ENCODE measurements at regions not wholly inside any gene's neighbourhood (a gene's known extent, or its start where the extent isn't known, plus 50 kb on each side); places are given as distances from the start of the nearest gene placed in this dataset.

GRCh38 chr10:2460812-2461211 is 606.5 kb upstream of the PFKP start:
- ATAC-seq (no peak), DNase-seq (no peak)
- no peak overlapping the region for H3K4me3 ChIP-seq
- no peaks in the 10 kb centered on the region for H3K4me1 ChIP-seq
- no peaks in the 10 kb centered on the region for H3K27me3 ChIP-seq
- no peak overlapping the region for H3K27ac ChIP-seq
- no peak for TF ChIP-seq CTCF (IDR thresholded peaks at IDR 0.05)
- no peaks in the 10 kb centered on the region for H3K36me3 ChIP-seq
- intact Hi-C loops (cut with DNase I) = no loop called here
- H3K9me3 ChIP-seq = peaks cover 0 to 43% (median 16%) of the 10 kb centered on the region in 11 donors
- 69 to 71% methylated on average over 1 of the region's 1 CpG for WGBS, 2 donors

- WGBS, 2 donors = 75 to 79% methylated on average over 2 of the region's 2 CpGs
- no peaks in the 10 kb centered on the region for H3K36me3 ChIP-seq
- no peak for TF ChIP-seq CTCF (IDR thresholded peaks at IDR 0.05)
- no peak overlapping the region for H3K4me3 ChIP-seq
- H3K4me1 ChIP-seq = no peaks in the 10 kb centered on the region
- no peak overlapping the region for H3K27ac ChIP-seq
- intact Hi-C loops (cut with DNase I) = no loop called here
- DNase-seq (no peak), ATAC-seq (no peak)
- no peaks in the 10 kb centered on the region for H3K27me3 ChIP-seq
- peaks cover 0 to 33% (median 6%) of the 10 kb centered on the region in 11 donors for H3K9me3 ChIP-seq
These were observed 607.6 kb upstream of the PFKP start for GRCh38 chr10:2459713-2460112.

- Histone ChIP-seq H3K4me3 (no peak overlapping the region), H3K27me3 (no peaks in the 10 kb centered on the region), H3K36me3 (no peaks in the 10 kb centered on the region), H3K4me1 (no peaks in the 10 kb centered on the region), H3K27ac (no peak overlapping the region), H3K9me3 (peaks cover 0 to 37% (median 5%) of the 10 kb centered on the region in 11 donors)
- DNase-seq = no peak
- intact Hi-C loops (cut with DNase I) = no loop called here
- TF ChIP-seq CTCF (IDR thresholded peaks at IDR 0.05) = no peak
- ATAC-seq = no peak
- WGBS, 2 donors = 54 to 60% methylated on average over 7 of the region's 7 CpGs
These were observed 610.5 kb upstream of the PFKP start for GRCh38 chr10:2456834-2457233.

- Histone ChIP-seq H3K4me3 (no peak overlapping the region), H3K27me3 (no peaks in the 10 kb centered on the region), H3K36me3 (no peaks in the 10 kb centered on the region), H3K4me1 (no peaks in the 10 kb centered on the region), H3K9me3 (peaks cover 0 to 23% (median 7%) of the 10 kb centered on the region in 11 donors), H3K27ac (no peak overlapping the region)
- no peak for DNase-seq
- TF ChIP-seq CTCF (IDR thresholded peaks at IDR 0.05) = no peak
- WGBS, 2 donors = 76 to 85% methylated on average over 10 of the region's 10 CpGs
- ATAC-seq = no peak
- intact Hi-C loops (cut with DNase I) = no loop called here
These were observed 622.0 kb upstream of the PFKP start for GRCh38 chr10:2445370-2445769.
